ENCODE measurements at regions not wholly inside any gene's neighbourhood (a gene's known extent, or its start where the extent isn't known, plus 50 kb on each side); places are given as distances from the start of the nearest gene placed in this dataset.
A peak's percentile ranks its signal among the peaks of the same experiment; 100 is the strongest.

DNA sequence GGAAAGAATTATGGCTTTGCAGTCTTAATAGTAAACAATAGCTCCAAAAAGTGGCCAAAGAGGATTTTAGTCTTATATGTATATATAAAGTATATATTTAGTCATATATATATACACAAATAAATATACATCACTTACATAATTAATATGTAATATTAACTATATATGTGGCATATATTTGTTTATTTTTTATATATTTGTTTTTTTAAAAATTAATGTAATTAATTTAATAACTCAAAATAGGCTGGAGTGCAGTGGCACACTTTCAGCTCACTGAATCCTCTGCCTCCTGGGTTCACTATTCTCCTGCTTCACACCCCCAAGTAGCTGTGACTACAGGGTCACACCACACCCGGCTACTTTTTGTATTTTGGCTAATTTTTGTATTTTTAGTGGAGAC lies 532.6 kb downstream of the KCNT2 start:
- Mint-ChIP-seq H3K27me3 (ENCODE audit: insufficient read depth, unreplicated experiment) (no peaks in the 10 kb centered on the region), H3K36me3 (ENCODE audit: insufficient read depth, unreplicated experiment) (no peaks in the 10 kb centered on the region), H3K4me1 (ENCODE audit: insufficient read depth, unreplicated experiment) (peaks cover 6% of the 10 kb centered on the region), H3K27ac (ENCODE audit: low read depth, unreplicated experiment) (no peak overlapping the region), H3K9me3 (ENCODE audit: unreplicated experiment) (no peaks in the 10 kb centered on the region), H3K4me3 (ENCODE audit: unreplicated experiment) (no peak overlapping the region)
- POLR2A ChIA-PET = interaction anchor here (0.6 to 0.9 kb wide), 2 partner anchors 13 to 51 kb away, joined by 3 read pairs; no protein-coding TSS in a partner anchor
- no TSS peak for BruUV-seq (replicated peaks)
- intact Hi-C loops (cut with micrococcal nuclease) = no loop called here
- CTCF ChIA-PET = interaction anchor here (1.0 to 1.2 kb wide), 2 partner anchors 14 to 242 kb away, joined by 3 to 5 read pairs; no protein-coding TSS in a partner anchor
- no peak for TF ChIP-seq CTCF (IDR thresholded peaks at IDR 0.05; ENCODE audit: unreplicated experiment)
- DNase-seq (ENCODE audit: unreplicated experiment) = no peak

DNA sequence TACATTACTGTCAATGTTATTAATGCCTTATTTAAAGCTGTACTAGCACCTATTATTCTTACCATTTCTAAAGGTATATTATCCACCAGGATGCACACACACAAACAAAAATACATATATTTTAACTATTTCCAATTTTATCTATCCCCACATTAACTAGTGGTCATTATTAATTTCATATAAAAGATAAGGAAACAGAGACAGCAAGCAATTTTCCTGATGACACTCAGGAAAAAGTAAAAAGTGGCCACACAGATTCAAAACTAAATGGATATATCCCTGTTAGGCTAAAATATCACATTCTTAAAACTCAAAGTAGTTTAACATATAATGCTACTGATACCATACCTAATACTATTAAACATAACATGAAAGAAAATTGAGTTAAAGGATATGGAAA lies 534.1 kb downstream of the KCNT2 start:
- H3K36me3 Mint-ChIP-seq (ENCODE audit: insufficient read depth, unreplicated experiment) = no peaks in the 10 kb centered on the region
- H3K4me1 Mint-ChIP-seq (ENCODE audit: insufficient read depth, unreplicated experiment) = peaks cover 6% of the 10 kb centered on the region
- intact Hi-C loops (cut with micrococcal nuclease) = no loop called here
- DNase-seq (ENCODE audit: unreplicated experiment) = no peak
- TF ChIP-seq CTCF (IDR thresholded peaks at IDR 0.05; ENCODE audit: unreplicated experiment) = no peak
- no peaks in the 10 kb centered on the region for H3K27me3 Mint-ChIP-seq (ENCODE audit: insufficient read depth, unreplicated experiment)
- ChIA-PET POLR2A (no interaction called here), CTCF (interaction anchor here (0.7 kb wide), 1 partner anchor 59 kb away, joined by 3 read pairs; no protein-coding TSS in a partner anchor)
- H3K9me3 Mint-ChIP-seq (ENCODE audit: unreplicated experiment) = no peaks in the 10 kb centered on the region
- no peak overlapping the region for H3K27ac Mint-ChIP-seq (ENCODE audit: low read depth, unreplicated experiment)
- BruUV-seq (replicated peaks) = no TSS peak
- no peak overlapping the region for H3K4me3 Mint-ChIP-seq (ENCODE audit: unreplicated experiment)

DNA sequence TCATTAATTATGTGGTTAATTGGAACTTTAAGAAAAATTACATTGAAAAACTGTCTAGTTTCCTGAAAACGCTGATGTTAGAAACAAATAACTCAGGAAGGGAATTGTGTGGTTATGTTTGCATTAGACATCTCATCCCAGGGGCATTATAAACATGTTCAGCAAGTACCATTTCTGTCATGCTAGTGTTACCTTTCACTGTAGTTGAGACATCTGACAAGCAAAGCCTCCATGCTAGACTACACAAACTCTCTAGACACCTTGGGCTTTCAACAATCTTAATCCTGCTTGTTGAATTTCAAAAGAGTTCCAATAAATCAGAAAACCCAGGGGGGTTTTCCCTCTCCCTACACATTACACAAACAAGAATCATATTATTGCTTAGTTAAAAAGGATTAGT lies 536.8 kb downstream of the KCNT2 start:
- ChIA-PET POLR2A (interaction anchor here (0.7 to 0.8 kb wide), 2 partner anchors 8 to 10 kb away, joined by 3 to 5 read pairs; no protein-coding TSS in a partner anchor), CTCF (no interaction called here)
- no peak overlapping the region for H3K4me3 Mint-ChIP-seq (ENCODE audit: unreplicated experiment)
- DNase-seq (ENCODE audit: unreplicated experiment) = no peak
- H3K4me1 Mint-ChIP-seq (ENCODE audit: insufficient read depth, unreplicated experiment) = no peaks in the 10 kb centered on the region
- peak overlapping the region; percentile 21 for H3K27ac Mint-ChIP-seq (ENCODE audit: low read depth, unreplicated experiment)
- H3K27me3 Mint-ChIP-seq (ENCODE audit: insufficient read depth, unreplicated experiment) = no peaks in the 10 kb centered on the region
- TF ChIP-seq CTCF (IDR thresholded peaks at IDR 0.05; ENCODE audit: unreplicated experiment) = no peak
- BruUV-seq (replicated peaks) = no TSS peak
- intact Hi-C loops (cut with micrococcal nuclease) = no loop called here
- no peaks in the 10 kb centered on the region for H3K9me3 Mint-ChIP-seq (ENCODE audit: unreplicated experiment)
- H3K36me3 Mint-ChIP-seq (ENCODE audit: insufficient read depth, unreplicated experiment) = no peaks in the 10 kb centered on the region

GRCh38 chr1:196070940-196071339 lies 537.3 kb downstream of the KCNT2 start:
- peak overlapping the region; percentile 21 for H3K27ac Mint-ChIP-seq (ENCODE audit: low read depth, unreplicated experiment)
- H3K27me3 Mint-ChIP-seq (ENCODE audit: insufficient read depth, unreplicated experiment) = no peaks in the 10 kb centered on the region
- BruUV-seq (replicated peaks) = no TSS peak
- H3K4me3 Mint-ChIP-seq (ENCODE audit: unreplicated experiment) = no peak overlapping the region
- ChIA-PET CTCF (interaction anchor here (1.2 kb wide), 1 partner anchor 51 kb away, joined by 4 read pairs; no protein-coding TSS in a partner anchor), POLR2A (interaction anchor here (0.7 to 0.8 kb wide), 2 partner anchors 10 to 14 kb away, joined by 3 to 5 read pairs; no protein-coding TSS in a partner anchor)
- H3K4me1 Mint-ChIP-seq (ENCODE audit: insufficient read depth, unreplicated experiment) = no peaks in the 10 kb centered on the region
- H3K36me3 Mint-ChIP-seq (ENCODE audit: insufficient read depth, unreplicated experiment) = no peaks in the 10 kb centered on the region
- peaks cover 4% of the 10 kb centered on the region for H3K9me3 Mint-ChIP-seq (ENCODE audit: unreplicated experiment)
- intact Hi-C loops (cut with micrococcal nuclease) = no loop called here
- DNase-seq (ENCODE audit: unreplicated experiment) = no peak
- TF ChIP-seq CTCF (IDR thresholded peaks at IDR 0.05; ENCODE audit: unreplicated experiment) = no peak
